Esophagus muscularis mucosa (tissue), 4 donors: ENCODE measurements at regions not wholly inside any gene's neighbourhood (a gene's known extent, or its start where the extent isn't known, plus 50 kb on each side); places are given as distances from the start of the nearest gene placed in this dataset.

Experiments
- EP300 ChIP-seq: sonication (generic); formaldehyde crosslinking; IDR thresholded peaks from one replicate; pipeline ENCODE4 v1.6.1; 2017; ENCODE audit warnings: antibody characterized with exemption
- POLR2A ChIP-seq: fragments of 450-650 bp; IDR thresholded peaks from one replicate; pipeline ENCODE4 v1.6.1; 2017; ENCODE audit warnings: antibody characterized with exemption, moderate library complexity, mild to moderate bottlenecking, low read depth
- TF ChIP-seq, protein P1 (sequence below), 3 experiments: fragments of 200-600 bp in 2 of 3; fragments of 450-650 bp in 1 of 3; sonication (generic) in 2 of 3; IDR thresholded peaks; one replicate each; pipeline ENCODE4 v1.5.1; 2017 to 2019; ENCODE audit warnings: antibody characterized with exemption in 3 of 3, mild to moderate bottlenecking in 2 of 3, moderate library complexity in 1 of 3

- TF ChIP-seq, protein P1, sequence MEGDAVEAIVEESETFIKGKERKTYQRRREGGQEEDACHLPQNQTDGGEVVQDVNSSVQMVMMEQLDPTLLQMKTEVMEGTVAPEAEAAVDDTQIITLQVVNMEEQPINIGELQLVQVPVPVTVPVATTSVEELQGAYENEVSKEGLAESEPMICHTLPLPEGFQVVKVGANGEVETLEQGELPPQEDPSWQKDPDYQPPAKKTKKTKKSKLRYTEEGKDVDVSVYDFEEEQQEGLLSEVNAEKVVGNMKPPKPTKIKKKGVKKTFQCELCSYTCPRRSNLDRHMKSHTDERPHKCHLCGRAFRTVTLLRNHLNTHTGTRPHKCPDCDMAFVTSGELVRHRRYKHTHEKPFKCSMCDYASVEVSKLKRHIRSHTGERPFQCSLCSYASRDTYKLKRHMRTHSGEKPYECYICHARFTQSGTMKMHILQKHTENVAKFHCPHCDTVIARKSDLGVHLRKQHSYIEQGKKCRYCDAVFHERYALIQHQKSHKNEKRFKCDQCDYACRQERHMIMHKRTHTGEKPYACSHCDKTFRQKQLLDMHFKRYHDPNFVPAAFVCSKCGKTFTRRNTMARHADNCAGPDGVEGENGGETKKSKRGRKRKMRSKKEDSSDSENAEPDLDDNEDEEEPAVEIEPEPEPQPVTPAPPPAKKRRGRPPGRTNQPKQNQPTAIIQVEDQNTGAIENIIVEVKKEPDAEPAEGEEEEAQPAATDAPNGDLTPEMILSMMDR (IDR thresholded peaks at IDR 0.05), result no peak
- no peak for TF ChIP-seq POLR2A
- no peak for TF ChIP-seq EP300
Observed at GRCh38 chr18:61722247-61722646, 170.6 kb downstream of the RNF152 start.
